ENCODE measurements at regions not wholly inside any gene's neighbourhood (a gene's known extent, or its start where the extent isn't known, plus 50 kb on each side); places are given as distances from the start of the nearest gene placed in this dataset.

GRCh38 chr13:72163678-72164077 lies 296.7 kb upstream of the DACH1 start:
- Mint-ChIP-seq H3K9me3 (peaks cover 4% of the 10 kb centered on the region in 2 donors), H3K36me3 (no peaks in the 10 kb centered on the region)
- ATAC-seq, result no peak

GRCh38 chr13:72160977-72161376 lies 294.0 kb upstream of the DACH1 start:
- DNase-seq (ENCODE audit: low spot score in 2 of 2), result no peak

More at GRCh38 chr13:72163678-72164077, 296.7 kb upstream of the DACH1 start:
- no peak for DNase-seq (ENCODE audit: low spot score in 2 of 2)
- H3K27ac Mint-ChIP-seq, result no peak overlapping the region

GRCh38 chr13:72156760-72157159 lies 289.8 kb upstream of the DACH1 start:
- ATAC-seq (no peak), DNase-seq (ENCODE audit: low spot score in 2 of 2) (no peak)
- Mint-ChIP-seq H3K9me3 (peaks cover 0 to 11% of the 10 kb centered on the region in 2 donors), H3K36me3 (no peaks in the 10 kb centered on the region), H3K27ac (no peak overlapping the region)

More at GRCh38 chr13:72160977-72161376, 294.0 kb upstream of the DACH1 start:
- no peak for ATAC-seq
- H3K9me3 Mint-ChIP-seq, result peaks cover 4 to 8% of the 10 kb centered on the region in 2 donors
- H3K27ac Mint-ChIP-seq, result no peak overlapping the region
- no peaks in the 10 kb centered on the region for H3K36me3 Mint-ChIP-seq

GRCh38 chr13:72153272-72153671 lies 286.3 kb upstream of the DACH1 start:
- Mint-ChIP-seq H3K36me3 (no peaks in the 10 kb centered on the region), H3K27ac (no peak overlapping the region), H3K9me3 (peaks cover 0 to 10% of the 10 kb centered on the region in 2 donors)
- ATAC-seq, result no peak
- no peak for DNase-seq (ENCODE audit: low spot score in 2 of 2)

- no peaks in the 10 kb centered on the region for H3K36me3 Mint-ChIP-seq
- no peak for ATAC-seq
- no peak for DNase-seq (ENCODE audit: low spot score in 2 of 2)
- H3K9me3 Mint-ChIP-seq, result peaks cover 0 to 9% of the 10 kb centered on the region in 2 donors
- H3K27ac Mint-ChIP-seq, result no peak overlapping the region
These were observed 284.2 kb upstream of the DACH1 start for GRCh38 chr13:72151241-72151640.

GRCh38 chr13:72150502-72150901 lies 283.5 kb upstream of the DACH1 start:
- DNase-seq (ENCODE audit: low spot score in 2 of 2) (no peak), ATAC-seq (no peak)
- Mint-ChIP-seq H3K36me3 (no peaks in the 10 kb centered on the region), H3K27ac (no peak overlapping the region), H3K9me3 (peaks cover 2 to 10% of the 10 kb centered on the region in 2 donors)

- ATAC-seq, result no peak
- Mint-ChIP-seq H3K36me3 (no peaks in the 10 kb centered on the region), H3K9me3 (peaks cover 10 to 15% of the 10 kb centered on the region in 2 donors), H3K27ac (no peak overlapping the region)
- no peak for DNase-seq (ENCODE audit: low spot score in 2 of 2)
These were observed 282.7 kb upstream of the DACH1 start for GRCh38 chr13:72149701-72150100.

- no peak overlapping the region for H3K27ac Mint-ChIP-seq
- ATAC-seq (no peak), DNase-seq (ENCODE audit: low spot score in 2 of 2) (no peak)
- H3K9me3 Mint-ChIP-seq, result peaks cover 16 to 21% of the 10 kb centered on the region in 2 donors
- no peaks in the 10 kb centered on the region for H3K36me3 Mint-ChIP-seq
These were observed 279.8 kb upstream of the DACH1 start for GRCh38 chr13:72146816-72147215.

GRCh38 chr13:72145383-72145782 lies 278.4 kb upstream of the DACH1 start:
- Mint-ChIP-seq H3K27ac (no peak overlapping the region), H3K9me3 (peaks cover 16 to 19% of the 10 kb centered on the region in 2 donors), H3K36me3 (no peaks in the 10 kb centered on the region)
- no peak for DNase-seq (ENCODE audit: low spot score in 2 of 2)
- no peak for ATAC-seq

GRCh38 chr13:72144636-72145035 lies 277.6 kb upstream of the DACH1 start:
- no peak overlapping the region for H3K27ac Mint-ChIP-seq
- DNase-seq (ENCODE audit: low spot score in 2 of 2) (no peak), ATAC-seq (no peak)
- H3K9me3 Mint-ChIP-seq, result peaks cover 16 to 18% of the 10 kb centered on the region in 2 donors
- H3K36me3 Mint-ChIP-seq, result no peaks in the 10 kb centered on the region

- ATAC-seq, result no peak
- no peaks in the 10 kb centered on the region for H3K36me3 Mint-ChIP-seq
- DNase-seq (ENCODE audit: low spot score in 2 of 2), result no peak
- H3K9me3 Mint-ChIP-seq, result peaks cover 16 to 18% of the 10 kb centered on the region in 2 donors
- no peak overlapping the region for H3K27ac Mint-ChIP-seq
These were observed 275.0 kb upstream of the DACH1 start for GRCh38 chr13:72141855-72142519.

GRCh38 chr13:72139192-72139591 lies 272.2 kb upstream of the DACH1 start:
- H3K36me3 Mint-ChIP-seq, result no peaks in the 10 kb centered on the region
- no peak for ATAC-seq
- DNase-seq (ENCODE audit: low spot score in 2 of 2), result no peak
- peaks cover under 1 to 4% of the 10 kb centered on the region in 2 donors for H3K9me3 Mint-ChIP-seq
- H3K27ac Mint-ChIP-seq, result no peak overlapping the region

- no peak for ATAC-seq
- no peaks in the 10 kb centered on the region for H3K36me3 Mint-ChIP-seq
- DNase-seq (ENCODE audit: low spot score in 2 of 2), result no peak
- H3K27ac Mint-ChIP-seq, result no peak overlapping the region
- peaks cover 0 to 6% of the 10 kb centered on the region in 2 donors for H3K9me3 Mint-ChIP-seq
These were observed 265.1 kb upstream of the DACH1 start for GRCh38 chr13:72132075-72132474.

- H3K9me3 Mint-ChIP-seq, result peaks cover 0 to 6% of the 10 kb centered on the region in 2 donors
- DNase-seq (ENCODE audit: low spot score in 2 of 2), result no peak
- no peaks in the 10 kb centered on the region for H3K36me3 Mint-ChIP-seq
- H3K27ac Mint-ChIP-seq, result no peak overlapping the region
- ATAC-seq, result no peak
These were observed 262.1 kb upstream of the DACH1 start for GRCh38 chr13:72129117-72129516.

GRCh38 chr13:72127031-72127430 lies 260.0 kb upstream of the DACH1 start:
- H3K27ac Mint-ChIP-seq, result no peak overlapping the region
- ATAC-seq, result no peak

GRCh38 chr13:72126424-72126823 lies 259.4 kb upstream of the DACH1 start:
- ATAC-seq, result no peak
- no peak for DNase-seq (ENCODE audit: low spot score in 2 of 2)
- H3K9me3 Mint-ChIP-seq, result peaks cover 5 to 6% of the 10 kb centered on the region in 2 donors
- H3K36me3 Mint-ChIP-seq, result no peaks in the 10 kb centered on the region
- H3K27ac Mint-ChIP-seq, result no peak overlapping the region

More at GRCh38 chr13:72127031-72127430, 260.0 kb upstream of the DACH1 start:
- Mint-ChIP-seq H3K9me3 (peaks cover 5 to 6% of the 10 kb centered on the region in 2 donors), H3K36me3 (no peaks in the 10 kb centered on the region)
- DNase-seq (ENCODE audit: low spot score in 2 of 2), result no peak

GRCh38 chr13:72125561-72125960 lies 258.6 kb upstream of the DACH1 start:
- ATAC-seq, result no peak
- H3K36me3 Mint-ChIP-seq, result no peaks in the 10 kb centered on the region
- no peak for DNase-seq (ENCODE audit: low spot score in 2 of 2)
- H3K27ac Mint-ChIP-seq, result no peak overlapping the region
- H3K9me3 Mint-ChIP-seq, result peaks cover 5 to 6% of the 10 kb centered on the region in 2 donors

GRCh38 chr13:72122661-72123255 lies 255.8 kb upstream of the DACH1 start:
- DNase-seq (ENCODE audit: low spot score in 2 of 2) (no peak), ATAC-seq (no peak)
- Mint-ChIP-seq H3K36me3 (no peaks in the 10 kb centered on the region), H3K9me3 (peaks cover 0 to 5% of the 10 kb centered on the region in 2 donors), H3K27ac (no peak overlapping the region)
